DND-41 (cell line): ENCODE measurements at regions not wholly inside any gene's neighbourhood (a gene's known extent, or its start where the extent isn't known, plus 50 kb on each side); places are given as distances from the start of the nearest gene placed in this dataset.

Experiments
- ATAC-seq: fragments of 200-7000 bp; cut with Tn5 transposase; 3 replicates; pipeline ENCODE4 v1.9.1; 2021; ENCODE audit warnings: low read depth; ENCODE audit not compliant: insufficient read depth
- DNase-seq: peaks from one replicate; pipeline ENCODE4 v3.0.0-alpha.2; 2020
- H2AFZ ChIP-seq: 2 replicates; pipeline ENCODE4 v1.6.0; 2012; ENCODE audit warnings: low read depth, low read length
- H3K27ac ChIP-seq: 2 replicates; pipeline ENCODE4 v1.5.1; 2012; ENCODE audit warnings: low read length, inconsistent platforms
- H3K27me3 ChIP-seq: fragments of 200-600 bp; sonication (generic); 2 replicates; pipeline ENCODE4 v1.6.0; 2012; ENCODE audit warnings: low read length, mild to moderate bottlenecking, inconsistent platforms; ENCODE audit not compliant: insufficient read depth, poor library complexity
- H3K36me3 ChIP-seq: 2 replicates; pipeline ENCODE4 v1.5.1; 2012; ENCODE audit warnings: low read length, inconsistent platforms; ENCODE audit not compliant: insufficient read depth
- H3K4me1 ChIP-seq: 2 replicates; pipeline ENCODE4 v1.5.1; 2012; ENCODE audit warnings: mild to moderate bottlenecking, low read length; ENCODE audit not compliant: insufficient read depth
- H3K4me2 ChIP-seq: 2 replicates; pipeline ENCODE4 v1.6.0; 2012; ENCODE audit warnings: mild to moderate bottlenecking, moderate library complexity, low read length, inconsistent platforms; ENCODE audit not compliant: insufficient read depth
- H3K4me3 ChIP-seq, 2 experiments: fragments of 200-600 bp in 1 of 2; shearing (Covaris generic) in 1 of 2; 2 replicates each; pipeline ENCODE4 v1.5.1; 2012 to 2016; ENCODE audit warnings: inconsistent platforms in 2 of 2, low read length in 2 of 2, mild to moderate bottlenecking in 2 of 2, low read depth in 1 of 2, moderate library complexity in 1 of 2
- H3K79me2 ChIP-seq: 2 replicates; pipeline ENCODE4 v1.6.0; 2012; ENCODE audit warnings: low read length, inconsistent platforms; ENCODE audit not compliant: insufficient read depth
- H3K9ac ChIP-seq: 2 replicates; pipeline ENCODE4 v1.6.0; 2012; ENCODE audit warnings: low read depth, mild to moderate bottlenecking, inconsistent platforms, low read length, moderate library complexity
- H3K9me3 ChIP-seq: 2 replicates; pipeline ENCODE4 v1.5.1; 2012; ENCODE audit warnings: low read length, moderate library complexity, mild to moderate bottlenecking, inconsistent platforms; ENCODE audit not compliant: insufficient read depth, severe bottlenecking
- H4K20me1 ChIP-seq: 2 replicates; pipeline ENCODE4 v1.6.0; 2012; ENCODE audit warnings: low read length; ENCODE audit not compliant: insufficient read depth
- CTCF ChIP-seq: IDR thresholded peaks from 2 replicates; pipeline ENCODE4 v1.5.1; 2012; ENCODE audit warnings: borderline replicate concordance, low read length, moderate library complexity, mild to moderate bottlenecking; ENCODE audit not compliant: poor library complexity, severe bottlenecking; ENCODE audit errors: extremely low read depth
- EZH2 ChIP-seq: IDR thresholded peaks from 3 replicates; pipeline ENCODE4 v1.6.1; 2012; ENCODE audit warnings: borderline replicate concordance, low read depth, mild to moderate bottlenecking, moderate library complexity, low read length, inconsistent platforms; ENCODE audit not compliant: severe bottlenecking

GRCh38 chr5:116799401-116799800 lies 224.8 kb upstream of the SEMA6A start:
- Histone ChIP-seq H3K27ac (no peak overlapping the region), H2AFZ (no peak overlapping the region), H3K4me1 (no peaks in the 10 kb centered on the region), H3K36me3 (no peaks in the 10 kb centered on the region), H4K20me1 (no peaks in the 10 kb centered on the region), H3K4me2 (no peak overlapping the region), H3K79me2 (no peaks in the 10 kb centered on the region), H3K9ac (no peak overlapping the region), H3K4me3 (no peak overlapping the region), H3K9me3 (no peaks in the 10 kb centered on the region), H3K27me3 (no peaks in the 10 kb centered on the region)
- DNase-seq (no peak), ATAC-seq (no peak)
- TF ChIP-seq EZH2 (no peak), CTCF (no peak)

- Histone ChIP-seq H3K4me3 (no peak overlapping the region), H3K4me1 (no peaks in the 10 kb centered on the region), H3K9ac (no peak overlapping the region), H3K79me2 (no peaks in the 10 kb centered on the region), H2AFZ (no peak overlapping the region), H3K9me3 (no peaks in the 10 kb centered on the region), H3K36me3 (no peaks in the 10 kb centered on the region), H3K27me3 (no peaks in the 10 kb centered on the region), H3K27ac (no peak overlapping the region), H4K20me1 (no peaks in the 10 kb centered on the region), H3K4me2 (no peak overlapping the region)
- DNase-seq, result no peak
- TF ChIP-seq EZH2 (no peak), CTCF (no peak)
- ATAC-seq, result no peak
Measured at GRCh38 chr5:116795189-116795588, 220.6 kb upstream of the SEMA6A start.

GRCh38 chr5:116789522-116789921 lies 214.9 kb upstream of the SEMA6A start:
- no peak overlapping the region for H3K27ac ChIP-seq
- H4K20me1 ChIP-seq, result no peaks in the 10 kb centered on the region
- no peaks in the 10 kb centered on the region for H3K36me3 ChIP-seq
- no peak overlapping the region for H3K4me2 ChIP-seq
- ATAC-seq (no peak), DNase-seq (no peak)
- no peaks in the 10 kb centered on the region for H3K9me3 ChIP-seq
- H2AFZ ChIP-seq, result no peak overlapping the region
- no peaks in the 10 kb centered on the region for H3K4me1 ChIP-seq
- H3K27me3 ChIP-seq, result no peaks in the 10 kb centered on the region
- no peak overlapping the region for H3K4me3 ChIP-seq
- no peak overlapping the region for H3K9ac ChIP-seq
- no peak for TF ChIP-seq EZH2
- no peak for TF ChIP-seq CTCF
- H3K79me2 ChIP-seq, result no peaks in the 10 kb centered on the region

- Histone ChIP-seq H3K27me3 (no peaks in the 10 kb centered on the region), H3K4me3 (no peak overlapping the region), H4K20me1 (no peaks in the 10 kb centered on the region), H3K36me3 (no peaks in the 10 kb centered on the region), H3K9me3 (no peaks in the 10 kb centered on the region), H3K9ac (no peak overlapping the region), H2AFZ (no peak overlapping the region), H3K4me1 (no peaks in the 10 kb centered on the region), H3K4me2 (no peak overlapping the region), H3K79me2 (no peaks in the 10 kb centered on the region), H3K27ac (no peak overlapping the region)
- DNase-seq (no peak), ATAC-seq (no peak)
- TF ChIP-seq EZH2 (no peak), CTCF (no peak)
Measured at GRCh38 chr5:116788851-116789403, 214.3 kb upstream of the SEMA6A start.
